ENCODE measurements at regions not wholly inside any gene's neighbourhood (a gene's known extent, or its start where the extent isn't known, plus 50 kb on each side); places are given as distances from the start of the nearest gene placed in this dataset.

- TF ChIP-seq CTCF (IDR thresholded peaks at IDR 0.05), result no peak
Measured at GRCh38 chr6:97621111-97621510, 338.1 kb upstream of the MMS22L start.

- TF ChIP-seq CTCF (IDR thresholded peaks at IDR 0.05), result no peak
Measured at GRCh38 chr6:97626671-97627441, 343.8 kb upstream of the MMS22L start.

- no peak for TF ChIP-seq CTCF (IDR thresholded peaks at IDR 0.05)
Measured at GRCh38 chr6:97629180-97629579, 346.2 kb upstream of the MMS22L start.

- TF ChIP-seq CTCF (IDR thresholded peaks at IDR 0.05), result no peak
Measured at GRCh38 chr6:97630604-97631003, 347.6 kb upstream of the MMS22L start.

- no peak for TF ChIP-seq CTCF (IDR thresholded peaks at IDR 0.05)
Measured at GRCh38 chr6:97632341-97632740, 349.3 kb upstream of the MMS22L start.

GRCh38 chr6:97639702-97640101 lies 356.7 kb upstream of the MMS22L start:
- TF ChIP-seq CTCF (IDR thresholded peaks at IDR 0.05), result no peak

- TF ChIP-seq CTCF (IDR thresholded peaks at IDR 0.05), result no peak
Measured at GRCh38 chr6:97644353-97644752, 361.3 kb upstream of the MMS22L start.

GRCh38 chr6:97645757-97646156 lies 362.7 kb upstream of the MMS22L start:
- TF ChIP-seq CTCF (IDR thresholded peaks at IDR 0.05), result no peak
